C4-2B (cell line): ENCODE measurements at regions not wholly inside any gene's neighbourhood (a gene's known extent, or its start where the extent isn't known, plus 50 kb on each side); places are given as distances from the start of the nearest gene placed in this dataset.

ENCODE experiments used
- H3K27ac ChIP-seq: fragments of 450-650 bp; 2 replicates; pipeline ENCODE4 v1.5.1; 2017
- CTCF ChIP-seq: fragments of 450-650 bp; conservative IDR thresholded peaks from 2 replicates; pipeline ENCODE4 v1.5.1; 2017; ENCODE audit warnings: mild to moderate bottlenecking
- ZFX ChIP-seq: fragments of 450-650 bp; IDR thresholded peaks from 2 replicates; pipeline ENCODE4 v1.6.1; 2017

DNA sequence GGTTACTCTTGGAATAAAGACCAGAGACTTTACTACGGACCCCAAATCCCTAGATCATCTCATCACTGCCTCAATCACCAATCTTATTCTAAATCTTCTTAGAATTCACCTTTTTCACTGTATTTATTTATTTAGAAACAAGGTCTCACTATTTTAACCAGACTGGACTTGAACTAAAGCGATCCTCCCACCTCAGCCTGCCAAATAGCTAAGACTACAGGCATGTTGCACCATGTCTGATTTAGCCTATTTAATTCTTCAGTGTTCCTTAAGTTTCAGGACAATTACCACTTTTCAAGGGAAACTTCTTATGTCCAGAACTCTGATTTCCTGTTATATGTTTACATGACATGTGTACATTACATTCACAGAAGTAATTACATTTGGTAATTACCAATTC, 238.0 kb upstream of the COL8A1 start:
- TF ChIP-seq ZFX (no peak), CTCF (no peak)
- H3K27ac ChIP-seq: no peak overlapping the region

- H3K27ac ChIP-seq: no peak overlapping the region
- no peak for TF ChIP-seq CTCF
- no peak for TF ChIP-seq ZFX
Measured at GRCh38 chr3:99396651-99397275, 241.6 kb upstream of the COL8A1 start.

DNA sequence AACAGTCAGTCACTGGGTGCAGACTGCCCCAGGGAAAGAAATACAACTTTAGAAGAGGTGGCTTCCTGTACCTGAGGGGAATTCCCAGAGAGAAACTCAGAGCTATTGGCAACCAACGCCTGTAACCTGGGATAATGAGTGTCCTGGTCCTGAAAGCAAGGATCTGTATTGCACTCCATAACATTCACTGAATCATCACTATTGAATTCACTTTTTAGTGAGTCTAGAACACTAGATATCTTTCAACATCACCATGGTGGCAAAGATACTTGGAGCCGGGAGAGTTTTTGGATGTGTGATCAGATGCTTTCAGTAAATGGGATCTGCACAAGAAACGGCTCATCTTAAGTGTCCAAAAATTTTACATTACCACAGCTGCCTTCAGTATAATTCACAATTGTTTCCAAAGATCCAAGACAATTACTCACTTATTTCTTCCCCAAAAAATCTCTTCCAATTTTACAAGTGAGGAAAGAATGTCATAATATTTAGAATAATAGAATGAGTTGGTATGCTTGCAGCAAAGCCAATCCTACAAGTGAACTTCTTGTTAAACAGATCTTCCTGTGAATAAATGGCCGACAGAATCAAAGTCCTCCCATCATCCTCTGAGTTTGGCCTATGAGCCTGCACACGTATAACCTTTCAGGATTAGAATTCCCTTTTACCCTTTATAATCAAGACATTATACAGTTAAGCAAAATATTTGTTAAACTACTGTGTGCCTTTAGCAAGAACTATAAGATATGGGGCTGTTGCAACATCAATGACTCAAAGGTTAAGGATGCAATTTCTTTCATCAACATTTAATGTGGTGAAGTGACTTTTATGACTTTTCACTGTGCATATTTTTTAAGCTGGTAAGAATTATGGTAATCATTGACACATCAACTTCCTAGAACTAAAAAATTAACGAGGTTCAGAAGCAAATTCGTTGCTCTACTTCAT, 243.3 kb upstream of the COL8A1 start:
- TF ChIP-seq CTCF (no peak), ZFX (no peak)
- H3K27ac ChIP-seq: no peak overlapping the region

DNA sequence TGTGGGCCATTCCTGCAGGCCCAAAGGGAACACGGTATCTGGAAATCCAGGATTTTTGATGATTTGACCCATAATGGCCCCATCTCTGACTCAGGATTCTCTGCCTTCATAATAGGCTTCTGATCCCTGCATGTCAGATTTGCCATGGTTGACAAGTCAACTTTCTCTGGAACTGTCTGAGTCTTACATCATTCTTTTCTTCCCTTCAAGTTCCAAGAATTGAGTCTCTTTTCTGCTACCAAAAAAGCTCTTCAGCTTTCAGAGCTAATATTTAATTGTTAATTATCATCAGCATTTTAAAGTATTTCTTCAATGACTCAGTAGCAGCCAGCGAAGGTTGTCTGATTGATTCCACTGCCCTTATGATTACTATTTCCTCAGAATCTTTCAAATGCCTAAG, 244.4 kb upstream of the COL8A1 start:
- no peak for TF ChIP-seq ZFX
- TF ChIP-seq CTCF: no peak
- H3K27ac ChIP-seq: no peak overlapping the region

DNA sequence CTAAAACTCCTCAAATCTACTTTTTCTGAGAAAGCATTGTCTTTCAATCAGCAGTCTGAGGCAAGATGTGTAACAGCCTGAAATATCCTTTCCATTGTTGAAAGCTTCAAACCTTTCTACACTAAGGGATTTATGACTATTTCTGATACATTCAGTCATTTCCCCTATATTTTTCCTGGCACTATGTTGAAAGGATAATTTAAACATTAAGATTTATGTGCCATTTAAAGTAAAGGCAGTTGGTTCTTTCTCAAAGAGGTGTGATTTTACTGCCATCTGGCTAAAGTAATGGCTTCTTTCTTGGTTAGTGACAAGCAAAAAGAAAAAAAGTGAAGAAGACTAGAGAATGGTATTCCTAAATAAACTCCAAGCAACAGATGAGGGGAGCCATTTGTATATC, 249.6 kb upstream of the COL8A1 start:
- no peak for TF ChIP-seq CTCF
- TF ChIP-seq ZFX: no peak
- H3K27ac ChIP-seq: no peak overlapping the region

- TF ChIP-seq ZFX (no peak), CTCF (no peak)
- H3K27ac ChIP-seq: no peak overlapping the region
Measured at GRCh38 chr3:99384596-99384995, 253.8 kb upstream of the COL8A1 start.

GRCh38 chr3:99376926-99377325, 261.5 kb upstream of the COL8A1 start:
- TF ChIP-seq CTCF: no peak
- no peak for TF ChIP-seq ZFX
- no peak overlapping the region for H3K27ac ChIP-seq
